SK-N-SH (cell line): ENCODE measurements at regions not wholly inside any gene's neighbourhood (a gene's known extent, or its start where the extent isn't known, plus 50 kb on each side); places are given as distances from the start of the nearest gene placed in this dataset.

ENCODE experiments used
- CTCF ChIA-PET: fragments of 300-600, 350-600 bp; formaldehyde crosslinking; extraction: SDS; loops from one replicate; lab custom pipeline; 2021; lab: Yijun Ruan, JAX
- POLR2A ChIA-PET: fragments of 350-600 bp; sonication (Branson Sonifier 250); formaldehyde crosslinking; extraction: SDS; loops from one replicate; lab custom pipeline; 2020; ENCODE audit warnings: antibody characterized with exemption, inconsistent platforms; lab: Yijun Ruan, JAX
- DNase-seq: peaks from one replicate; pipeline ENCODE4 v3.0.0; 2012
- H2AFZ ChIP-seq: fragments of 200-600 bp; sonication (generic); 2 replicates; pipeline ENCODE4 v1.8.1; 2016; ENCODE audit warnings: antibody characterized with exemption, mild to moderate bottlenecking, low read depth
- H3F3A ChIP-seq: fragments of 200-600 bp; sonication (generic); replicated peaks from 2 replicates; pipeline ENCODE3; 2016; ENCODE audit warnings: antibody characterized with exemption, mild to moderate bottlenecking; ENCODE audit not compliant: insufficient read depth
- H3K27ac ChIP-seq, 2 experiments: fragments of 200-500 bp in 1 of 2; fragments of 200-600 bp in 1 of 2; sonication (Bioruptor generic) in 1 of 2; sonication (generic), shearing (Covaris generic) in 1 of 2; 2 replicates each; pipeline versions ENCODE4 v1.5.1 to v1.6.1; 2014 to 2016; ENCODE audit warnings: low read depth in 2 of 2, inconsistent platforms in 1 of 2, low read length in 1 of 2, mild to moderate bottlenecking in 1 of 2, mixed read lengths in 1 of 2
- H3K27me3 ChIP-seq: fragments of 200-600 bp; sonication (generic), shearing (Covaris generic); 2 replicates; pipeline ENCODE4 v1.6.1; 2016; ENCODE audit warnings: mixed run types; ENCODE audit not compliant: insufficient read depth
- H3K36me3 ChIP-seq, 2 experiments: fragments of 200-500 bp in 1 of 2; fragments of 200-600 bp in 1 of 2; sonication (Bioruptor generic) in 1 of 2; sonication (generic) in 1 of 2; replicated peaks in 1 of 2; 2 replicates each; pipeline versions ENCODE3 to v1.5.1; 2014 to 2016; ENCODE audit warnings: low read length in 1 of 2, mild to moderate bottlenecking in 1 of 2; ENCODE audit not compliant: insufficient read depth in 2 of 2, control insufficient read depth in 1 of 2
- H3K4me1 ChIP-seq, 2 experiments: fragments of 200-500 bp in 1 of 2; fragments of 200-600 bp in 1 of 2; sonication (Bioruptor generic) in 1 of 2; sonication (generic), shearing (Covaris generic) in 1 of 2; 2 replicates each; pipeline versions ENCODE4 v1.5.1 to v1.6.1; 2014 to 2016; ENCODE audit warnings: low read depth in 1 of 2, low read length in 1 of 2, mixed run types in 1 of 2; ENCODE audit not compliant: insufficient read depth in 2 of 2, control insufficient read depth in 1 of 2
- H3K4me2 ChIP-seq: fragments of 200-600 bp; sonication (generic), shearing (Covaris generic); 2 replicates; pipeline ENCODE4 v1.6.1; 2017; ENCODE audit warnings: mixed run types
- H3K4me3 ChIP-seq, 2 experiments: fragments of 200-500 bp in 1 of 2; fragments of 200-600 bp in 1 of 2; sonication (Bioruptor generic) in 1 of 2; sonication (generic), shearing (Covaris generic) in 1 of 2; 2 replicates each; pipeline versions ENCODE4 v1.5.1 to v1.8.1; 2014 to 2016; ENCODE audit warnings: low read depth in 2 of 2, inconsistent platforms in 1 of 2, low read length in 1 of 2, mild to moderate bottlenecking in 1 of 2, mixed read lengths in 1 of 2, moderate library complexity in 1 of 2
- H3K79me2 ChIP-seq: fragments of 200-600 bp; sonication (generic); 2 replicates; pipeline ENCODE4 v1.8.1; 2017; ENCODE audit warnings: mild to moderate bottlenecking; ENCODE audit not compliant: insufficient read depth
- H3K9ac ChIP-seq: fragments of 200-600 bp; sonication (generic); 2 replicates; pipeline ENCODE4 v1.6.1; 2017; ENCODE audit warnings: mixed run types
- H3K9me2 ChIP-seq: fragments of 200-600 bp; sonication (generic); 2 replicates; pipeline ENCODE4 v1.6.1; 2017; ENCODE audit warnings: mixed run types
- H3K9me3 ChIP-seq: fragments of 200-600 bp; sonication (generic); 2 replicates; pipeline ENCODE4 v1.6.1; 2017; ENCODE audit warnings: mixed run types, mild to moderate bottlenecking, moderate library complexity
- H4K20me1 ChIP-seq: fragments of 200-600 bp; sonication (generic); 2 replicates; pipeline ENCODE4 v1.6.1; 2017; ENCODE audit warnings: mild to moderate bottlenecking, mixed run types; ENCODE audit not compliant: insufficient read depth
- CHD2 ChIP-seq: fragments of 150-350 bp; IDR thresholded peaks from 2 replicates; pipeline ENCODE4 v1.6.1; 2018; ENCODE audit warnings: low read length; ENCODE audit not compliant: partially characterized antibody
- CTCF ChIP-seq: fragments of 200-600 bp; sonication (generic); IDR thresholded peaks from 2 replicates; pipeline ENCODE4 v1.6.1; 2017; ENCODE audit warnings: antibody characterized with exemption, mild to moderate bottlenecking, moderate library complexity
- EP300 ChIP-seq, 2 experiments: IDR thresholded peaks; 2 replicates each; pipeline versions ENCODE4 v1.4.0 to v1.6.1; 2012; ENCODE audit warnings: borderline replicate concordance in 1 of 2, low read depth in 1 of 2, low read length in 1 of 2
- EZH2phosphoT487 ChIP-seq: fragments of 200-600 bp; sonication (generic); IDR thresholded peaks from 2 replicates; pipeline ENCODE4 v1.6.1; 2017; ENCODE audit warnings: low read depth, mixed run types, mild to moderate bottlenecking, antibody characterized with exemption, moderate library complexity, borderline replicate concordance
- FOSL2 ChIP-seq: IDR thresholded peaks from 2 replicates; pipeline ENCODE4 v1.4.0; 2012; ENCODE audit warnings: low read depth, mild to moderate bottlenecking, moderate library complexity, borderline replicate concordance
- FOXM1 ChIP-seq: IDR thresholded peaks from 2 replicates; pipeline ENCODE4 v1.4.0; 2012; ENCODE audit warnings: low read depth, mild to moderate bottlenecking
- GABPA ChIP-seq: IDR thresholded peaks from 2 replicates; pipeline ENCODE4 v1.4.0; 2012; ENCODE audit warnings: low read depth, mild to moderate bottlenecking
- GATA2 ChIP-seq: sonication (generic); formaldehyde crosslinking; IDR thresholded peaks from 2 replicates; pipeline ENCODE4 v1.5.0; 2020; ENCODE audit warnings: mild to moderate bottlenecking, missing genetic modification reagents
- IRF3 ChIP-seq: fragments of 150-350 bp; IDR thresholded peaks from 2 replicates; pipeline ENCODE4 v1.6.1; 2016; ENCODE audit warnings: mild to moderate bottlenecking, low read depth, low read length
- JUND ChIP-seq: IDR thresholded peaks from 2 replicates; pipeline ENCODE4 v1.4.0; 2012
- MAX ChIP-seq: IDR thresholded peaks from 2 replicates; pipeline ENCODE4 v1.4.0; 2012; ENCODE audit warnings: low read depth
- MEF2A ChIP-seq: IDR thresholded peaks from 2 replicates; pipeline ENCODE4 v1.4.0; 2012; ENCODE audit warnings: low read depth, borderline replicate concordance
- NFIC ChIP-seq: IDR thresholded peaks from 2 replicates; pipeline ENCODE4 v1.4.0; 2012; ENCODE audit warnings: borderline replicate concordance
- NRF1 ChIP-seq: IDR thresholded peaks from 2 replicates; pipeline ENCODE4 v1.6.1; 2012; ENCODE audit warnings: low read depth, mild to moderate bottlenecking, low read length
- PBX3 ChIP-seq: IDR thresholded peaks from 2 replicates; pipeline ENCODE4; 2012
- REST ChIP-seq: IDR thresholded peaks from 2 replicates; pipeline ENCODE4 v1.6.1; 2012; ENCODE audit warnings: mild to moderate bottlenecking, low read depth, low read length, moderate library complexity
- RFX5 ChIP-seq: IDR thresholded peaks from 2 replicates; pipeline ENCODE4 v1.6.1; 2012; ENCODE audit warnings: mild to moderate bottlenecking, improper control_type of control experiment, low read length
- RXRA ChIP-seq: IDR thresholded peaks from 2 replicates; pipeline ENCODE4 v1.4.0; 2012; ENCODE audit warnings: low read depth, mild to moderate bottlenecking, borderline replicate concordance
- SMC3 ChIP-seq: IDR thresholded peaks from 2 replicates; pipeline ENCODE4 v1.6.1; 2012; ENCODE audit warnings: low read depth, low read length, improper control_type of control experiment
- TAF1 ChIP-seq: IDR thresholded peaks from 2 replicates; pipeline ENCODE4 v1.6.1; 2012; ENCODE audit warnings: low read depth, mild to moderate bottlenecking, low read length, moderate library complexity, borderline replicate concordance
- TCF12 ChIP-seq: IDR thresholded peaks from 2 replicates; pipeline ENCODE4 v1.4.0; 2012
- TEAD4 ChIP-seq: IDR thresholded peaks from 2 replicates; pipeline ENCODE4 v1.4.0; 2012; ENCODE audit warnings: mild to moderate bottlenecking, borderline replicate concordance; ENCODE audit not compliant: insufficient read depth
- USF1 ChIP-seq: IDR thresholded peaks from 2 replicates; pipeline ENCODE4 v1.4.0; 2012; ENCODE audit warnings: low read depth, borderline replicate concordance
- USF2 ChIP-seq: fragments of 150-350 bp; IDR thresholded peaks from 2 replicates; pipeline ENCODE4 v1.6.1; 2017; ENCODE audit warnings: antibody characterized with exemption, low read length, low read depth, borderline replicate concordance
- WGBS: methylation state at CpG from one replicate; pipeline ENCODE4 v1.1.6; 2017; ENCODE audit warnings: low lambda C conversion rate; 5-methylcytosine and 5-hydroxymethylcytosine counted together

- no peak for TF ChIP-seq REST
Measured at GRCh38 chr1:194693244-194693643, 1506.8 kb upstream of the B3GALT2 start (continued).

- H3K9me2 ChIP-seq, result no peaks in the 10 kb centered on the region
- no peak overlapping the region for H3K9ac ChIP-seq
- H3K4me1 ChIP-seq, result no peaks in the 10 kb centered on the region; a peak in 1 of 4 replicates
- H3K27me3 ChIP-seq, result no peaks in the 10 kb centered on the region
- no peak overlapping the region for H2AFZ ChIP-seq
- no peak overlapping the region for H3K4me2 ChIP-seq
- POLR2A ChIA-PET, result no interaction called here
- H4K20me1 ChIP-seq, result no peaks in the 10 kb centered on the region
- no peaks in the 10 kb centered on the region for H3K79me2 ChIP-seq
- TF ChIP-seq RXRA, result no peak
- no peak for TF ChIP-seq NFIC
- no peak for TF ChIP-seq RFX5
- no peak for TF ChIP-seq NRF1
- no peak for TF ChIP-seq MEF2A
- TF ChIP-seq FOSL2, result peak; percentile 60
- no peak for TF ChIP-seq CTCF
- peak; percentile 50 for TF ChIP-seq JUND
- TF ChIP-seq IRF3, result no peak
- TF ChIP-seq TCF12, result peak; percentile 35
- TF ChIP-seq MAX, result no peak
- no peak for TF ChIP-seq USF2
- peak; percentile 75 for TF ChIP-seq PBX3
- TF ChIP-seq GABPA, result no peak
- TF ChIP-seq TAF1, result no peak
- no peak for TF ChIP-seq FOXM1
- TF ChIP-seq GATA2 (CRISPR knock-in tag), result no peak
- no peak for TF ChIP-seq USF1
- no peak for TF ChIP-seq EZH2phosphoT487
- peak in 1 of 2 experiments; percentile 64; a peak in 2 of 4 replicates for TF ChIP-seq EP300 (IDR thresholded peaks at IDR 0.05; ENCODE audit: borderline replicate concordance in 1 of 2, low read depth in 1 of 2, low read length in 1 of 2)
- TF ChIP-seq CHD2, result no peak
- TF ChIP-seq TEAD4, result 0 out of 2 replicates have a peak, but pooled peaks have one; percentile 36
- no peak for TF ChIP-seq SMC3
- H3K4me3 ChIP-seq, result no peak overlapping the region
- H3K36me3 ChIP-seq, result no peaks in the 10 kb centered on the region
- no peaks in the 10 kb centered on the region for H3F3A ChIP-seq
- no peaks in the 10 kb centered on the region for H3K9me3 ChIP-seq
- DNase-seq, result no peak
- 2% methylated on average over 2 of the region's 2 CpGs for WGBS
- CTCF ChIA-PET, result no interaction called here
- peak overlapping the region in 1 of 2 experiments; percentile 37; a peak in 2 of 4 replicates for H3K27ac ChIP-seq
Measured at GRCh38 chr1:194684636-194685035, 1498.2 kb upstream of the B3GALT2 start.
